HepG2 (cell line): ENCODE measurements at regions not wholly inside any gene's neighbourhood (a gene's known extent, or its start where the extent isn't known, plus 50 kb on each side); places are given as distances from the start of the nearest gene placed in this dataset.
A peak's percentile ranks its signal among the peaks of the same experiment; 100 is the strongest.

Experiments used
- ARHGAP35 ChIP-seq: sonication (generic); formaldehyde crosslinking; IDR thresholded peaks from 2 replicates; pipeline ENCODE4 v1.9.0; 2022; ENCODE audit warnings: mild to moderate bottlenecking, inconsistent platforms, moderate library complexity, missing genetic modification reagents, borderline replicate concordance
- BATF2 ChIP-seq: sonication (generic); formaldehyde crosslinking; IDR thresholded peaks from 2 replicates; pipeline ENCODE4 v1.8.0; 2022; ENCODE audit warnings: mild to moderate bottlenecking, missing genetic modification reagents, moderate library complexity
- GATA4 ChIP-seq: sonication (generic); IDR thresholded peaks from 2 replicates; pipeline ENCODE4 v1.6.1; 2016; ENCODE audit warnings: antibody characterized with exemption, low read depth, borderline replicate concordance
- GFI1 ChIP-seq: sonication (generic); formaldehyde crosslinking; IDR thresholded peaks from 2 replicates; pipeline ENCODE4 v1.5.0; 2020; ENCODE audit warnings: missing genetic modification reagents, mild to moderate bottlenecking, borderline replicate concordance
- GMEB2 ChIP-seq: IDR thresholded peaks from 2 replicates; pipeline ENCODE4 v1.6.1; 2016; ENCODE audit warnings: missing biosample characterization, missing genetic modification reagents, low read depth
- HNRNPL ChIP-seq: fragments of 200-400 bp; formaldehyde crosslinking; IDR thresholded peaks from 2 replicates; pipeline ENCODE4 v1.6.1; 2017; ENCODE audit warnings: mild to moderate bottlenecking, low read depth, low read length
- PRMT3 ChIP-seq: sonication (generic); formaldehyde crosslinking; IDR thresholded peaks from 2 replicates; pipeline ENCODE4 v1.8.1; 2022; ENCODE audit warnings: low read depth, mild to moderate bottlenecking, moderate library complexity, missing genetic modification reagents, borderline replicate concordance
- PRPF4 ChIP-seq: fragments of 200-400 bp; formaldehyde crosslinking; IDR thresholded peaks from 2 replicates; pipeline ENCODE4 v1.6.1; 2016; ENCODE audit warnings: low read length, low read depth; ENCODE audit not compliant: poor library complexity, severe bottlenecking
- RBM39 ChIP-seq: fragments of 200-400 bp; formaldehyde crosslinking; IDR thresholded peaks from one replicate; pipeline ENCODE4 v1.6.1; 2018; ENCODE audit warnings: antibody characterized with exemption, mild to moderate bottlenecking, low read depth, low read length; ENCODE audit not compliant: poor library complexity, severe bottlenecking
- SMC3 ChIP-seq: IDR thresholded peaks from 2 replicates; pipeline ENCODE4 v1.6.1; 2011; ENCODE audit warnings: low read length, improper control_type of control experiment
- TBX2 ChIP-seq: sonication (generic); formaldehyde crosslinking; IDR thresholded peaks from 2 replicates; pipeline ENCODE4 v1.5.0; 2020; ENCODE audit warnings: missing genetic modification reagents, mild to moderate bottlenecking, borderline replicate concordance
- USF2 ChIP-seq, 2 experiments: sonication (generic) in 1 of 2; formaldehyde crosslinking in 1 of 2; IDR thresholded peaks; 2 replicates each; pipeline versions ENCODE4 v1.5.1 to v1.6.1; 2011 to 2020; ENCODE audit warnings: borderline replicate concordance in 1 of 2, low read depth in 1 of 2, low read length in 1 of 2, mild to moderate bottlenecking in 1 of 2, missing genetic modification reagents in 1 of 2, moderate library complexity in 1 of 2
- ZBTB7B ChIP-seq: sonication (generic); formaldehyde crosslinking; IDR thresholded peaks from 2 replicates; pipeline ENCODE4 v1.4.0; 2020; ENCODE audit warnings: missing genetic modification reagents
- ZFY ChIP-seq: sonication (generic); formaldehyde crosslinking; IDR thresholded peaks from 2 replicates; pipeline ENCODE4 v1.4.0; 2020; ENCODE audit warnings: missing genetic modification reagents
- ZNF282 ChIP-seq: fragments of 450-650 bp; IDR thresholded peaks from 2 replicates; pipeline ENCODE4 v1.6.1; 2018; ENCODE audit not compliant: partially characterized antibody
- ZNF546 ChIP-seq: sonication (generic); formaldehyde crosslinking; conservative IDR thresholded peaks from 2 replicates; pipeline ENCODE4 v1.8.1; 2023; ENCODE audit warnings: mild to moderate bottlenecking, missing genetic modification reagents
- ZNF629 ChIP-seq: sonication (generic); formaldehyde crosslinking; conservative IDR thresholded peaks from 2 replicates; pipeline ENCODE4 v1.5.0; 2020; ENCODE audit warnings: missing genetic modification reagents
- ZZZ3 ChIP-seq: sonication (generic); formaldehyde crosslinking; IDR thresholded peaks from 2 replicates; pipeline ENCODE4 v1.4.0; 2020; ENCODE audit warnings: missing genetic modification reagents, mild to moderate bottlenecking, borderline replicate concordance
- TF ChIP-seq, protein P1 (sequence below): sonication (generic); formaldehyde crosslinking; IDR thresholded peaks from 2 replicates; pipeline ENCODE4 v1.5.1; 2020; ENCODE audit warnings: mild to moderate bottlenecking, missing genetic modification reagents, borderline replicate concordance

GRCh38 chr20:50298554-50299324, 108.1 kb downstream of the CEBPB start (continued):
- TF ChIP-seq USF2 (IDR thresholded peaks at IDR 0.05; ENCODE audit: low read depth, low read length) (no peak), USF2 (CRISPR knock-in tag; IDR thresholded peaks at IDR 0.05; ENCODE audit: borderline replicate concordance) (no peak), PRPF4 (no peak), ZZZ3 (no peak), GFI1 (CRISPR knock-in tag) (no peak), RBM39 (no peak), HNRNPL (no peak), ZNF546 (CRISPR knock-in tag) (no peak), ZNF629 (no peak), ARHGAP35 (CRISPR knock-in tag) (no peak), ZFY (CRISPR knock-in tag) (no peak), GATA4 (no peak), ZBTB7B (CRISPR knock-in tag) (peak; percentile 41; the same call in 1 of the 2 replicates), TBX2 (no peak), SMC3 (peak; percentile 14; the same call in 1 of the 2 replicates), ZNF282 (no peak), BATF2 (CRISPR knock-in tag) (no peak), GMEB2 (no peak), PRMT3 (CRISPR knock-in tag) (no peak)
- TF ChIP-seq, protein P1, sequence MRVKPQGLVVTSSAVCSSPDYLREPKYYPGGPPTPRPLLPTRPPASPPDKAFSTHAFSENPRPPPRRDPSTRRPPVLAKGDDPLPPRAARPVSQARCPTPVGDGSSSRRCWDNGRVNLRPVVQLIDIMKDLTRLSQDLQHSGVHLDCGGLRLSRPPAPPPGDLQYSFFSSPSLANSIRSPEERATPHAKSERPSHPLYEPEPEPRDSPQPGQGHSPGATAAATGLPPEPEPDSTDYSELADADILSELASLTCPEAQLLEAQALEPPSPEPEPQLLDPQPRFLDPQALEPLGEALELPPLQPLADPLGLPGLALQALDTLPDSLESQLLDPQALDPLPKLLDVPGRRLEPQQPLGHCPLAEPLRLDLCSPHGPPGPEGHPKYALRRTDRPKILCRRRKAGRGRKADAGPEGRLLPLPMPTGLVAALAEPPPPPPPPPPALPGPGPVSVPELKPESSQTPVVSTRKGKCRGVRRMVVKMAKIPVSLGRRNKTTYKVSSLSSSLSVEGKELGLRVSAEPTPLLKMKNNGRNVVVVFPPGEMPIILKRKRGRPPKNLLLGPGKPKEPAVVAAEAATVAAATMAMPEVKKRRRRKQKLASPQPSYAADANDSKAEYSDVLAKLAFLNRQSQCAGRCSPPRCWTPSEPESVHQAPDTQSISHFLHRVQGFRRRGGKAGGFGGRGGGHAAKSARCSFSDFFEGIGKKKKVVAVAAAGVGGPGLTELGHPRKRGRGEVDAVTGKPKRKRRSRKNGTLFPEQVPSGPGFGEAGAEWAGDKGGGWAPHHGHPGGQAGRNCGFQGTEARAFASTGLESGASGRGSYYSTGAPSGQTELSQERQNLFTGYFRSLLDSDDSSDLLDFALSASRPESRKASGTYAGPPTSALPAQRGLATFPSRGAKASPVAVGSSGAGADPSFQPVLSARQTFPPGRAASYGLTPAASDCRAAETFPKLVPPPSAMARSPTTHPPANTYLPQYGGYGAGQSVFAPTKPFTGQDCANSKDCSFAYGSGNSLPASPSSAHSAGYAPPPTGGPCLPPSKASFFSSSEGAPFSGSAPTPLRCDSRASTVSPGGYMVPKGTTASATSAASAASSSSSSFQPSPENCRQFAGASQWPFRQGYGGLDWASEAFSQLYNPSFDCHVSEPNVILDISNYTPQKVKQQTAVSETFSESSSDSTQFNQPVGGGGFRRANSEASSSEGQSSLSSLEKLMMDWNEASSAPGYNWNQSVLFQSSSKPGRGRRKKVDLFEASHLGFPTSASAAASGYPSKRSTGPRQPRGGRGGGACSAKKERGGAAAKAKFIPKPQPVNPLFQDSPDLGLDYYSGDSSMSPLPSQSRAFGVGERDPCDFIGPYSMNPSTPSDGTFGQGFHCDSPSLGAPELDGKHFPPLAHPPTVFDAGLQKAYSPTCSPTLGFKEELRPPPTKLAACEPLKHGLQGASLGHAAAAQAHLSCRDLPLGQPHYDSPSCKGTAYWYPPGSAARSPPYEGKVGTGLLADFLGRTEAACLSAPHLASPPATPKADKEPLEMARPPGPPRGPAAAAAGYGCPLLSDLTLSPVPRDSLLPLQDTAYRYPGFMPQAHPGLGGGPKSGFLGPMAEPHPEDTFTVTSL (CRISPR knock-in tag): no peak
